HG03095 (cell line): ENCODE measurements at regions not wholly inside any gene's neighbourhood (a gene's known extent, or its start where the extent isn't known, plus 50 kb on each side); places are given as distances from the start of the nearest gene placed in this dataset.

Experiments used
- ATAC-seq: cut with Tn5 transposase; IDR thresholded peaks from one replicate; pipeline ENCODE4 v1.9.1; 2021; ENCODE audit warnings: moderate library complexity; ENCODE audit not compliant: unreplicated experiment

GRCh38 chr2:4356541-4356940 lies 653.2 kb downstream of the DCDC2C start:
- ATAC-seq, result no peak

GRCh38 chr2:4357121-4357520 lies 653.7 kb downstream of the DCDC2C start:
- no peak for ATAC-seq

- no peak for ATAC-seq
These were observed 655.5 kb downstream of the DCDC2C start for GRCh38 chr2:4358837-4359236.

- ATAC-seq, result no peak
These were observed 665.5 kb downstream of the DCDC2C start for GRCh38 chr2:4368907-4369306.

GRCh38 chr2:4369826-4370419 lies 666.5 kb downstream of the DCDC2C start:
- ATAC-seq, result no peak

- no peak for ATAC-seq
These were observed 667.2 kb downstream of the DCDC2C start for GRCh38 chr2:4370422-4371090.

- ATAC-seq, result no peak
These were observed 677.7 kb downstream of the DCDC2C start for GRCh38 chr2:4381049-4381448.

GRCh38 chr2:4381773-4382172 lies 678.4 kb downstream of the DCDC2C start:
- no peak for ATAC-seq

GRCh38 chr2:4391013-4391412 lies 687.6 kb downstream of the DCDC2C start:
- ATAC-seq, result no peak

- ATAC-seq, result no peak
These were observed 701.0 kb downstream of the DCDC2C start for GRCh38 chr2:4404363-4404762.

- ATAC-seq, result no peak
These were observed 704.9 kb downstream of the DCDC2C start for GRCh38 chr2:4408321-4408720.

GRCh38 chr2:4412637-4413187 lies 709.3 kb downstream of the DCDC2C start:
- ATAC-seq, result no peak

- ATAC-seq, result no peak
These were observed 711.8 kb downstream of the DCDC2C start for GRCh38 chr2:4415171-4415570.

- no peak for ATAC-seq
These were observed 712.5 kb downstream of the DCDC2C start for GRCh38 chr2:4415810-4416413.

GRCh38 chr2:4416431-4416830 lies 713.1 kb downstream of the DCDC2C start:
- ATAC-seq, result no peak

GRCh38 chr2:4417771-4418170 lies 714.4 kb downstream of the DCDC2C start:
- no peak for ATAC-seq

GRCh38 chr2:4420032-4420431 lies 716.7 kb downstream of the DCDC2C start:
- ATAC-seq, result no peak

- ATAC-seq, result no peak
These were observed 720.8 kb downstream of the DCDC2C start for GRCh38 chr2:4424153-4424552.

GRCh38 chr2:4427083-4427482 lies 723.7 kb downstream of the DCDC2C start:
- ATAC-seq, result no peak

GRCh38 chr2:4445821-4446220 lies 742.4 kb downstream of the DCDC2C start:
- no peak for ATAC-seq

- ATAC-seq, result no peak
These were observed 751.5 kb downstream of the DCDC2C start for GRCh38 chr2:4454907-4455306.

GRCh38 chr2:4455486-4456155 lies 752.2 kb downstream of the DCDC2C start:
- ATAC-seq, result no peak
